GM10248 (cell line): ENCODE measurements at regions not wholly inside any gene's neighbourhood (a gene's known extent, or its start where the extent isn't known, plus 50 kb on each side); places are given as distances from the start of the nearest gene placed in this dataset.

ENCODE experiments used
- CTCF ChIA-PET: fragments of 300-600 bp; sonication (Branson Sonifier 250); formaldehyde crosslinking; extraction: SDS; loops from one replicate; lab custom pipeline; 2021; ENCODE audit warnings: antibody characterized with exemption; lab: Yijun Ruan, JAX
- POLR2A ChIA-PET: fragments of 350-650 bp; sonication (Branson Sonifier 250); formaldehyde crosslinking; extraction: SDS; loops from one replicate; lab custom pipeline; 2020; ENCODE audit warnings: antibody characterized with exemption; lab: Yijun Ruan, JAX
- DNase-seq: peaks from one replicate; pipeline ENCODE4 v3.0.0; 2012; ENCODE audit errors: extremely low spot score
- CTCF ChIP-seq: IDR thresholded peaks from 2 replicates; pipeline ENCODE4 v1.5.1; 2012; ENCODE audit warnings: mild to moderate bottlenecking, low read depth; ENCODE audit errors: extremely low read depth, missing control alignments, control extremely low read depth

- no peak for TF ChIP-seq CTCF
- ChIA-PET POLR2A (no interaction called here), CTCF (interaction anchor here (1.3 to 1.5 kb wide), 2 partner anchors 10 to 29 kb away, joined by 3 read pairs; no protein-coding TSS in a partner anchor)
- no peak for DNase-seq
These were observed 854.3 kb downstream of the LUZP2 start for GRCh38 chr11:25350899-25351803.

GRCh38 chr11:25357133-25357532 is 860.3 kb downstream of the LUZP2 start:
- ChIA-PET POLR2A (no interaction called here), CTCF (no interaction called here)
- no peak for TF ChIP-seq CTCF
- DNase-seq = no peak

- CTCF ChIA-PET = interaction anchor here (1.8 kb wide), 1 partner anchor 16 kb away, joined by 4 read pairs; no protein-coding TSS in a partner anchor
- POLR2A ChIA-PET = no interaction called here
- DNase-seq = no peak
- no peak for TF ChIP-seq CTCF
These were observed 880.6 kb downstream of the LUZP2 start for GRCh38 chr11:25377466-25377865.

- DNase-seq = no peak
- ChIA-PET POLR2A (no interaction called here), CTCF (no interaction called here)
- no peak for TF ChIP-seq CTCF
These were observed 900.0 kb downstream of the LUZP2 start for GRCh38 chr11:25396847-25397246.

GRCh38 chr11:25408146-25408545 is 911.3 kb downstream of the LUZP2 start:
- POLR2A ChIA-PET = no interaction called here
- DNase-seq = no peak
- CTCF ChIA-PET = interaction anchor here (1.4 kb wide), 1 partner anchor 38 kb away, joined by 3 read pairs; no protein-coding TSS in a partner anchor
- no peak for TF ChIP-seq CTCF

- POLR2A ChIA-PET = no interaction called here
- no peak for DNase-seq
- CTCF ChIA-PET = no interaction called here
- no peak for TF ChIP-seq CTCF
These were observed 916.1 kb upstream of the ANO3 start for GRCh38 chr11:25415793-25416192.
